ENCODE measurements at regions not wholly inside any gene's neighbourhood (a gene's known extent, or its start where the extent isn't known, plus 50 kb on each side); places are given as distances from the start of the nearest gene placed in this dataset.

DNA sequence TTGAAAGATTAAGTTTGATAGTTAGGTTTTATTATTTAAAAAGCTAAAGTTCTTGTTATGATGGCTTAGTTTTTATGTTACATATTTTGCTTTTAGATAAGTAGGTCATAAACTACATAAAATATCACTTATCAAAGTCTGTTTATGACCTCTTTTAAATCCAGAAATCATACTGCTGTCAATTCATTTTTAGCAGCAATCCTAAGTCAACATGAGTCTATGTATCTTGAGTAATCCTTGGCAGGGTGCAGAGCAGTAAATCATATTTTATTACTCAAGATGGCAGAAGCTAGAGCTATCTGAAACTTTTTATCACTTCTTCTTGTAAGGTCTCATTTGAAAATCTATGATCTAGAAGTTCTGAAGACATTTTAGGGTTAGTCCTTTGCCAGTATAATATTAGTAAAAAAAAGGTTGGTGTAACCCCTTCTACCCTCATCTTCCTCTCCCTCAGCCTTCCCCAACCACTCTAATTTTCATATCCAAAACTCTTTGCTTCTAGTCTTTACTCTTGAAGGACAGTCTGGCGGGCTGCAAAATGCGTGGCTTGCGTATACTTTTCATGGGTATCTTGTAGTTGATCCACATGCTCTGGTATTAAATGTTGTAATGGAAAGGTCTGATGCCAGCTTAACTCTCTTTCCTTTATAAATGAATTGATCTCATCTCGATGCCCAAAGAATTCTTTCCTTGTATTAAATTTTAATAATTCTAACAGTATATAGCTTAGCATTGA is 134.0 kb upstream of the THRB start:
- no peaks in the 10 kb centered on the region for H3K4me1 ChIP-seq (ENCODE audit: low read length)
- no peaks in the 10 kb centered on the region for H3K36me3 ChIP-seq (replicated peaks; ENCODE audit: insufficient read depth, low read length)
- no peaks in the 10 kb centered on the region for H3K79me2 ChIP-seq (ENCODE audit: low read length)
- TF ChIP-seq EZH2 (optimal IDR thresholded peaks at IDR 0.05; ENCODE audit: low read depth, low read length) (no peak), EZH2phosphoT487 (IDR thresholded peaks at IDR 0.05; ENCODE audit: low read length) (no peak)
- TF ChIP-seq, protein P1, sequence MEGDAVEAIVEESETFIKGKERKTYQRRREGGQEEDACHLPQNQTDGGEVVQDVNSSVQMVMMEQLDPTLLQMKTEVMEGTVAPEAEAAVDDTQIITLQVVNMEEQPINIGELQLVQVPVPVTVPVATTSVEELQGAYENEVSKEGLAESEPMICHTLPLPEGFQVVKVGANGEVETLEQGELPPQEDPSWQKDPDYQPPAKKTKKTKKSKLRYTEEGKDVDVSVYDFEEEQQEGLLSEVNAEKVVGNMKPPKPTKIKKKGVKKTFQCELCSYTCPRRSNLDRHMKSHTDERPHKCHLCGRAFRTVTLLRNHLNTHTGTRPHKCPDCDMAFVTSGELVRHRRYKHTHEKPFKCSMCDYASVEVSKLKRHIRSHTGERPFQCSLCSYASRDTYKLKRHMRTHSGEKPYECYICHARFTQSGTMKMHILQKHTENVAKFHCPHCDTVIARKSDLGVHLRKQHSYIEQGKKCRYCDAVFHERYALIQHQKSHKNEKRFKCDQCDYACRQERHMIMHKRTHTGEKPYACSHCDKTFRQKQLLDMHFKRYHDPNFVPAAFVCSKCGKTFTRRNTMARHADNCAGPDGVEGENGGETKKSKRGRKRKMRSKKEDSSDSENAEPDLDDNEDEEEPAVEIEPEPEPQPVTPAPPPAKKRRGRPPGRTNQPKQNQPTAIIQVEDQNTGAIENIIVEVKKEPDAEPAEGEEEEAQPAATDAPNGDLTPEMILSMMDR (IDR thresholded peaks at IDR 0.05; ENCODE audit: low read length) = no peak
- H2AFZ ChIP-seq (ENCODE audit: low read length) = no peak overlapping the region
- H3K27me3 ChIP-seq (replicated peaks; ENCODE audit: insufficient read depth, low read length) = no peaks in the 10 kb centered on the region
- DNase-seq = no peak
- no peak overlapping the region for H3K4me2 ChIP-seq (ENCODE audit: low read depth, low read length)
- H3K9me3 ChIP-seq (replicated peaks; ENCODE audit: insufficient read depth, low read length) = no peaks in the 10 kb centered on the region
- no peak overlapping the region for H3K4me3 ChIP-seq (ENCODE audit: low read length)
- no peaks in the 10 kb centered on the region for H4K20me1 ChIP-seq (ENCODE audit: insufficient read depth, low read length)
- no peaks in the 10 kb centered on the region for H3F3A ChIP-seq (ENCODE audit: insufficient read depth, low read length)
- no peak overlapping the region for H3K9ac ChIP-seq (ENCODE audit: low read length)
- H3K9me2 ChIP-seq (replicated peaks; ENCODE audit: insufficient read depth, low read length) = no peaks in the 10 kb centered on the region
- H3K27ac ChIP-seq (ENCODE audit: low read length) = no peak overlapping the region

DNA sequence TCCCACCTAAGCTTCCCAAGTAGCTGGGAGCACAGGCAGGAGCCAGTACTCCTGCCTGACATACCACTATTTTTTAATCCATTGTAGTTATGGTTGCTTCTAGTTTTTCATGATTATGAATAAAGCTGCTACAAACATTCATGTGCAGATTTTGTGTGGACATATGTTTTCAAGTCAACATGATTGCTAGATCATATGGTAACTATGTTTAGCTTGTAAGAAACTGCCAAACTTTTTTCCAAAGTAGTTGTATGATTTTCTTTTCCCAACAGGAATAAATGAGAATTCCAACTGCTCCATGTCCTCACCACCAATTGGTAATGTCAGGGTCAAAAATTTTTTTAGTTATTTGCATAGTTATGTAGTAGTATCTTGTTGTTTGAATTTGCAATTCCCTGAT is 136.8 kb upstream of the THRB start:
- no peaks in the 10 kb centered on the region for H4K20me1 ChIP-seq (ENCODE audit: insufficient read depth, low read length)
- H2AFZ ChIP-seq (ENCODE audit: low read length) = no peak overlapping the region
- no peak overlapping the region for H3K9ac ChIP-seq (ENCODE audit: low read length)
- no peak overlapping the region for H3K27ac ChIP-seq (ENCODE audit: low read length)
- H3K27me3 ChIP-seq (replicated peaks; ENCODE audit: insufficient read depth, low read length) = no peaks in the 10 kb centered on the region
- H3K4me3 ChIP-seq (ENCODE audit: low read length) = no peak overlapping the region
- no peak for DNase-seq
- no peak overlapping the region for H3K4me2 ChIP-seq (ENCODE audit: low read depth, low read length)
- no peaks in the 10 kb centered on the region for H3K36me3 ChIP-seq (replicated peaks; ENCODE audit: insufficient read depth, low read length)
- H3K9me2 ChIP-seq (replicated peaks; ENCODE audit: insufficient read depth, low read length) = no peaks in the 10 kb centered on the region
- H3K9me3 ChIP-seq (replicated peaks; ENCODE audit: insufficient read depth, low read length) = no peaks in the 10 kb centered on the region
- no peaks in the 10 kb centered on the region for H3K4me1 ChIP-seq (ENCODE audit: low read length)
- H3K79me2 ChIP-seq (ENCODE audit: low read length) = no peaks in the 10 kb centered on the region
- no peaks in the 10 kb centered on the region for H3F3A ChIP-seq (ENCODE audit: insufficient read depth, low read length)
- TF ChIP-seq, protein P1 (IDR thresholded peaks at IDR 0.05; ENCODE audit: low read length) = no peak
- no peak for TF ChIP-seq EZH2phosphoT487 (IDR thresholded peaks at IDR 0.05; ENCODE audit: low read length)
- no peak for TF ChIP-seq EZH2 (optimal IDR thresholded peaks at IDR 0.05; ENCODE audit: low read depth, low read length)

DNA sequence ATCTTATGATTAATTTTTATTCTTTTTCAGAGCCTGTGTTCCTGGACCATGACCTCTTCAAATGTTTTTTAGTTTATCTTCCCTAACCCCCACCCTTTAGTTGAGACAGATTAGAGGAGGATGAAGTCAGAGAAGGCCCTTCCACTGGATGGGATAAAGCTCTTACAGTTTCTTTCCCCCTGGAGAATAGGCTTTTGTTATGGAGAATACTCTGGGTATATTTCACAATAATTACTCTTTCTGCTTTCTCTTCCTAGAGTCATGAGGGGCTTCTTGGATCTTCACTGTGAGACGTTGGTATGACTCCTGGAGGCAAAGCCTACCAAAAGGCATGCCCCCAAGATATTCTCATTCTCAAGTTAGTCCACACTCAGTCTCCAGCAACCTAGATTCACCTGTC is 144.4 kb upstream of the THRB start:
- TF ChIP-seq EZH2phosphoT487 (IDR thresholded peaks at IDR 0.05; ENCODE audit: low read length) (no peak), EZH2 (optimal IDR thresholded peaks at IDR 0.05; ENCODE audit: low read depth, low read length) (no peak)
- TF ChIP-seq, protein P1 (IDR thresholded peaks at IDR 0.05; ENCODE audit: low read length) = no peak
- no peaks in the 10 kb centered on the region for H3K79me2 ChIP-seq (ENCODE audit: low read length)
- no peak for DNase-seq
- H3K9me3 ChIP-seq (replicated peaks; ENCODE audit: insufficient read depth, low read length) = no peaks in the 10 kb centered on the region
- no peak overlapping the region for H3K27ac ChIP-seq (ENCODE audit: low read length)
- no peaks in the 10 kb centered on the region for H3K9me2 ChIP-seq (replicated peaks; ENCODE audit: insufficient read depth, low read length)
- H3K4me2 ChIP-seq (ENCODE audit: low read depth, low read length) = no peak overlapping the region
- H3K27me3 ChIP-seq (replicated peaks; ENCODE audit: insufficient read depth, low read length) = no peaks in the 10 kb centered on the region
- H2AFZ ChIP-seq (ENCODE audit: low read length) = no peak overlapping the region
- H3K4me3 ChIP-seq (ENCODE audit: low read length) = no peak overlapping the region
- H3K36me3 ChIP-seq (replicated peaks; ENCODE audit: insufficient read depth, low read length) = no peaks in the 10 kb centered on the region
- H3K9ac ChIP-seq (ENCODE audit: low read length) = no peak overlapping the region
- H3K4me1 ChIP-seq (ENCODE audit: low read length) = no peaks in the 10 kb centered on the region
- no peaks in the 10 kb centered on the region for H4K20me1 ChIP-seq (ENCODE audit: insufficient read depth, low read length)
- H3F3A ChIP-seq (ENCODE audit: insufficient read depth, low read length) = no peaks in the 10 kb centered on the region
